ENCODE measurements at regions not wholly inside any gene's neighbourhood (a gene's known extent, or its start where the extent isn't known, plus 50 kb on each side); places are given as distances from the start of the nearest gene placed in this dataset.
A peak's percentile ranks its signal among the peaks of the same experiment; 100 is the strongest.

GRCh38 chr6:76742919-76743318, 670.5 kb upstream of the IMPG1 start:
- H3K27me3 ChIP-seq, result no peaks in the 10 kb centered on the region
- ATAC-seq (no peak), DNase-seq (no peak)
- WGBS, 4 donors, result 75 to 83% (median 81%) methylated on average over 2 of the region's 2 CpGs
- intact Hi-C loops (cut with DNase I), result no loop called here
- peaks cover 0 to 21% (median 0%) of the 10 kb centered on the region in 12 donors for H3K9me3 ChIP-seq
- no peak overlapping the region for H3K4me3 ChIP-seq
- H3K4me1 ChIP-seq, result no peaks in the 10 kb centered on the region
- no peak for TF ChIP-seq POLR2A (IDR thresholded peaks at IDR 0.05)
- TF ChIP-seq, protein P1, sequence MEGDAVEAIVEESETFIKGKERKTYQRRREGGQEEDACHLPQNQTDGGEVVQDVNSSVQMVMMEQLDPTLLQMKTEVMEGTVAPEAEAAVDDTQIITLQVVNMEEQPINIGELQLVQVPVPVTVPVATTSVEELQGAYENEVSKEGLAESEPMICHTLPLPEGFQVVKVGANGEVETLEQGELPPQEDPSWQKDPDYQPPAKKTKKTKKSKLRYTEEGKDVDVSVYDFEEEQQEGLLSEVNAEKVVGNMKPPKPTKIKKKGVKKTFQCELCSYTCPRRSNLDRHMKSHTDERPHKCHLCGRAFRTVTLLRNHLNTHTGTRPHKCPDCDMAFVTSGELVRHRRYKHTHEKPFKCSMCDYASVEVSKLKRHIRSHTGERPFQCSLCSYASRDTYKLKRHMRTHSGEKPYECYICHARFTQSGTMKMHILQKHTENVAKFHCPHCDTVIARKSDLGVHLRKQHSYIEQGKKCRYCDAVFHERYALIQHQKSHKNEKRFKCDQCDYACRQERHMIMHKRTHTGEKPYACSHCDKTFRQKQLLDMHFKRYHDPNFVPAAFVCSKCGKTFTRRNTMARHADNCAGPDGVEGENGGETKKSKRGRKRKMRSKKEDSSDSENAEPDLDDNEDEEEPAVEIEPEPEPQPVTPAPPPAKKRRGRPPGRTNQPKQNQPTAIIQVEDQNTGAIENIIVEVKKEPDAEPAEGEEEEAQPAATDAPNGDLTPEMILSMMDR (IDR thresholded peaks at IDR 0.05), result no peak
- H3K36me3 ChIP-seq, result no peaks in the 10 kb centered on the region
- H3K27ac ChIP-seq, result no peak overlapping the region

DNA sequence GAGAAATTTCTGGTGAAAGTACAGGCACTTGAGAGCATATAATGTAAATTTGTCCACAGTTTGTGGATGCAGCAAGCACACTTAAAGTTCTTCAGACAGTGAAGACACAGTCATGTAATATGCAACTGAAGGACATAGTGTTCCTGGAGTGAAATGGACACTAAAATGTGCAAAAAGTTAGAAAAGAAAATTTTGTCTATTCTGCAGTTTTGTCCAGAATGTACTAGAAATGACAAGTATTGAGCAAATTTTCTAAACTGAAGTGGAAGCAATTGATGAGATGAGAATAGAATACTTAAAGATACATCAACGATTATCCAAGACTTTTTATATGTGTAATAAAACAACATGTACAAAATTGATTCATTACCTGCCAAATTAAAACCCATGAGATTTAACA, 647.0 kb upstream of the IMPG1 start:
- no peaks in the 10 kb centered on the region for H3K4me1 ChIP-seq
- no peaks in the 10 kb centered on the region for H3K27me3 ChIP-seq
- ATAC-seq, result no peak
- H3K27ac ChIP-seq, result no peak overlapping the region
- H3K9me3 ChIP-seq, result no peaks in the 10 kb centered on the region
- 75 to 86% (median 79%) methylated on average over 1 of the region's 1 CpG for WGBS, 4 donors
- H3K4me3 ChIP-seq, result no peak overlapping the region
- TF ChIP-seq, protein P1 (IDR thresholded peaks at IDR 0.05), result no peak
- no peak for TF ChIP-seq POLR2A (IDR thresholded peaks at IDR 0.05)
- H3K36me3 ChIP-seq, result no peaks in the 10 kb centered on the region
- DNase-seq, result no peak
- intact Hi-C loops (cut with DNase I), result loop anchor here in 1 of 10 donors (5.0 kb wide), 1 partner anchor 38 kb away; no protein-coding TSS in a partner anchor

DNA sequence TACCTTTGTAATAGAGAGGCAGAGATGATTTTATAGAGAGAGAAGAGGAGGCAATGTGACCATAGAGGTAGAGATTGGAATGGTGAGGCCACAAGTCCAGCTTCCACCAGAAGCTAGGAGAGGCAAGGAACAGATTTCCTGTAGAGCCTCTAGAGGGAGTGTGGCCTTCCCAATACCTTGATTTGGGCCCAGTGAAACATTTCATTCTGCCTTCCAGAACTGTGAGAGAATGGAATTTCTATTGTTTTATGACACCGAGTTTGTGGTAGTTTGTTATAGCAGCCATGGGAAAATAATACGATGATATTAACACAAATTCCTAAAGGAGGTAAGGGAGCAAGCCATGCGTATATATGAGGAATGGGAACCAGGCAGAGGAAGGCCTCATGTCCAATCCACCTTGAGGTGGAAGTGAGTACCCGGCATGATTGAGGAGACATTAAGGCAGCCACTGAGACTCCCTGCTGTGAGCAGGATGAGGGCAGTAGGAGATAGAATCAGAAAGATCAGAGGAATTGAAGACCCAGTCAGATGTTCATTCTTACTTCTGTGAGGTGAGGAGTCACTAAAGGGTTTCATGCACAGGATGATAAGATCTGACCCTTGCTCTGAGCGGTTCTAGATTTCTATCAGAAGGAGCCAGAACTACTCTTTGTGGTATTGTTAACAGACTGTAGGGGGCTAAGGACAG, 636.3 kb upstream of the IMPG1 start:
- intact Hi-C loops (cut with DNase I), result loop anchor here in 1 of 10 donors (10.0 kb wide), 1 partner anchor 156 kb away; no protein-coding TSS in a partner anchor
- TF ChIP-seq POLR2A (IDR thresholded peaks at IDR 0.05), result no peak
- TF ChIP-seq, protein P1 (IDR thresholded peaks at IDR 0.05), result no peak

DNA sequence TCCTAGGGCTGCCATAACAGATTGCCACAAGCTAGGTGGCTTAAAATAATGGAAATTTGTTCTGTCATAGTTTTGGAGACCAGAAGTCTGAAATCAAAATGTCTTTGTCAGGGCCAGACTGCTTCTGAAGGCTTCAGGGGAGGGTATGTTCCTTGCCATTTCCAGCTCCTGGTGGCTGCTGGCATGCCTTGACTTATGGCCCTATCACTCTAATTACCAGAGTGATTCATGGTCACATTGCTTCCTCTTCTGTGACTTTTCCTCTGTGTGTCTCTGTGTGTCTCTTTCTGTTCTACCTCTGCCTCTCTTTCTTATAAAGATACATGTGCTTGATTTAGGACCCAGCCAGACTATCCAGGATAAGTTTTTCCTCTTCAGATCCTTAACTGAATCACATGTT, 635.2 kb upstream of the IMPG1 start:
- intact Hi-C loops (cut with DNase I), result loop anchor here in 1 of 10 donors (10.0 kb wide), 1 partner anchor 157 kb away; no protein-coding TSS in a partner anchor
- Histone ChIP-seq H3K4me1 (peaks cover 0 to 10% (median 0%) of the 10 kb centered on the region in 12 donors), H3K27ac (no peak overlapping the region), H3K36me3 (no peaks in the 10 kb centered on the region), H3K4me3 (no peak overlapping the region), H3K27me3 (no peaks in the 10 kb centered on the region), H3K9me3 (no peaks in the 10 kb centered on the region)
- no peak for TF ChIP-seq POLR2A (IDR thresholded peaks at IDR 0.05)
- TF ChIP-seq, protein P1 (IDR thresholded peaks at IDR 0.05), result no peak
- ATAC-seq (peak in 1 of 4 donors; percentile 36), DNase-seq (no peak)

More for the DNA sequence above, 636.3 kb upstream of the IMPG1 start:
- H3K27me3 ChIP-seq, result no peaks in the 10 kb centered on the region
- H3K36me3 ChIP-seq, result no peaks in the 10 kb centered on the region
- H3K4me1 ChIP-seq, result peaks cover 0 to 10% (median 0%) of the 10 kb centered on the region in 12 donors
- no peak overlapping the region for H3K4me3 ChIP-seq
- ATAC-seq (no peak), DNase-seq (no peak)
- WGBS, 4 donors, result 78 to 88% (median 84%) methylated on average over 5 of the region's 5 CpGs
- H3K27ac ChIP-seq, result no peak overlapping the region
- H3K9me3 ChIP-seq, result no peaks in the 10 kb centered on the region
